Tibial nerve (tissue), 4 donors: ENCODE measurements at regions not wholly inside any gene's neighbourhood (a gene's known extent, or its start where the extent isn't known, plus 50 kb on each side); places are given as distances from the start of the nearest gene placed in this dataset.

Experiments used
- CTCF ChIP-seq, 5 experiments: fragments of 200-600 bp in 3 of 5; fragments of 450-650 bp in 2 of 5; sonication (generic) in 3 of 5; IDR thresholded peaks; one replicate each; pipeline ENCODE4 v1.5.1; 2016 to 2019; ENCODE audit warnings: antibody characterized with exemption in 5 of 5, mild to moderate bottlenecking in 3 of 5, moderate library complexity in 2 of 5
- EP300 ChIP-seq, 2 donors: sonication (generic); formaldehyde crosslinking; IDR thresholded peaks; one replicate each; pipeline ENCODE4 v1.6.1; 2017; ENCODE audit warnings: antibody characterized with exemption in 2 of 2, mild to moderate bottlenecking in 1 of 2
- POLR2A ChIP-seq, 2 donors: fragments of 450-650 bp; IDR thresholded peaks; one replicate each; pipeline ENCODE4 v1.6.1; 2017; ENCODE audit warnings: antibody characterized with exemption in 2 of 2, mild to moderate bottlenecking in 2 of 2, moderate library complexity in 2 of 2

DNA sequence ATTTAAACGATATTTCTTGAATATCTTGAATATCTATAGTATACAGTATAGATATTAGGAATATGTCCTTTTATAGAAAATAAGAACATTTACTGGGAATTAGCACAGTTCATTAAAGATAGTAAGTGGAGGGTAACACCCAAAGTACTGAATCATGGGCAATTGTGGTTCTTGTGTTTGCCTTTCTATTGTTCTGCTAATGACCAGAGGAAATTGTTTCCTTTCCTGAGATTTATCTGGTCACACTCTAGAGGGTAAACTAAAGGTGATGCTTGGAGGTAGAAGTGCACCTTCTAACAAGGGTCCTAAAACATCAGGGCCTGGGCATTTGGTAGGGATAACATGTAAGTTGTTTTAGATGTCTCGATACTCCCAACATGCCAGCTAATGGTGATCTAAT lies 241.3 kb upstream of the SFRP2 start:
- TF ChIP-seq CTCF (IDR thresholded peaks at IDR 0.05): no peak
- TF ChIP-seq POLR2A (IDR thresholded peaks at IDR 0.05): no peak
- no peak for TF ChIP-seq EP300 (IDR thresholded peaks at IDR 0.05)
